Stimulated activated naive CD8-positive, alpha-beta T cell treated with anti-CD3 and anti-CD28 coated beads, Interleukin-15, amount 100 ng/mL, for 72 hours (primary cell): ENCODE measurements at regions not wholly inside any gene's neighbourhood (a gene's known extent, or its start where the extent isn't known, plus 50 kb on each side); places are given as distances from the start of the nearest gene placed in this dataset.
A peak's percentile ranks its signal among the peaks of the same experiment; 100 is the strongest.
"Not testable (repeated sequence)": the region's sequence is repeated elsewhere in the genome, so short reads cannot be mapped to it uniquely, and the experiment has no call there.

Experiments used
- ATAC-seq: fragments of 150-1000 bp; cut with Tn5 transposase; 2 replicates; pipeline ENCODE4 v1.10.0; 2021; ENCODE audit warnings: mild to moderate bottlenecking, moderate library complexity
- DNase-seq, 2 donors: peaks; one replicate each; pipeline ENCODE4 v3.0.0; 2021 to 2022
- H3K27ac Mint-ChIP-seq, 2 donors: one replicate each; pipeline ENCODE4 v1.8.0; 2022; ENCODE audit warnings: mild to moderate bottlenecking in 2 of 2, mixed read lengths in 2 of 2, moderate library complexity in 2 of 2
- H3K27me3 Mint-ChIP-seq: one replicate; pipeline ENCODE4 v1.8.0; 2022; ENCODE audit warnings: mixed read lengths
- H3K4me1 Mint-ChIP-seq: one replicate; pipeline ENCODE4 v1.8.0; 2022; ENCODE audit warnings: mild to moderate bottlenecking, mixed read lengths
- H3K4me3 Mint-ChIP-seq, 2 donors: one replicate each; pipeline ENCODE4 v1.8.0; 2022; ENCODE audit warnings: mild to moderate bottlenecking in 2 of 2, mixed read lengths in 2 of 2, moderate library complexity in 1 of 2
- H3K9me3 Mint-ChIP-seq, 2 donors: one replicate each; pipeline ENCODE4 v1.8.0; 2022; ENCODE audit warnings: mixed read lengths in 2 of 2

DNA sequence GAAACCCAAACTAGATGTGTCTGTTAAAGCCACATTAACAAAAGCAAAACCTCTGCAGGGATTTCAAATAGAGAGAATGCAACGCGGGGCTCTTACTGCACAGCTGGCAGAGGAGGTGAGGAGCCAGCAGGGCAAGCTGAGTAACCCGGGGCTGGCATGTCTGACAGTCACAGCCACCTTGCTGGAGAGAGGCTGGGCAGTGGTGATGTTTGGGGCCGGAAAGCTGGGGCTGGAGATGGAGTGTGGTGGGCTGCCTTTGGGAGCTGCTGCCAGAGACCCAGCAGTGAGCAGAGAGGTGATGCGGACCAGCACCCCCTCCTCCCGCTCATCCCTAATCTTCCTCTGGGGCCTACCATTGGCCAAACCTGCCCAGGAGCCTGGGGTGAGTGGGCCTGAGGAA lies 204.5 kb upstream of the ARL4C start:
- no peak overlapping the region for H3K4me3 Mint-ChIP-seq
- H3K9me3 Mint-ChIP-seq = peaks cover 16 to 36% of the 10 kb centered on the region in 2 donors
- ATAC-seq = no peak
- H3K27ac Mint-ChIP-seq = peak overlapping the region in 1 of 2 donors; percentile 49
- H3K4me1 Mint-ChIP-seq = peaks cover 11% of the 10 kb centered on the region
- H3K27me3 Mint-ChIP-seq = peaks cover 7% of the 10 kb centered on the region
- DNase-seq = no peak

DNA sequence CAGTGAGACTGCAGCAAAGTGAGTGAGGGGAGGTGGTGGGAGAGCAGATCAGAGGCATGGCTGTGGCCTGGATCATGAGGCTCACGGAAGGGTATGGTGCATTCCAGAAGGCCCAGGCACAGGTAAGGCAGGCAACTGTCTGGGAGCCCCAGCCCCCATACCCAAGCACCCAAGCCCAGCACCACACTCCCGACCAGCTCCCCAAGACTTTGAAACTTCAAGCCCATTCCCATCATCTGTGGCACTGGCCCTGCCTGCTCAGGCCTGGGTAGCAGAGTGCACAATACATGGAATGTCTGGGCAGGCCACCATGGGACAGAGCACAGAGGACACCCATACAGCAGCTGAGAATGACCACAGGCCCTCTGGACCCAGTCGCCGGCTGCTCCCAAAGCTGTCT lies 202.6 kb upstream of the ARL4C start:
- Mint-ChIP-seq H3K27me3 (peaks cover 7% of the 10 kb centered on the region), H3K9me3 (peaks cover 17 to 35% of the 10 kb centered on the region in 2 donors), H3K27ac (no peak overlapping the region), H3K4me3 (no peak overlapping the region), H3K4me1 (peaks cover under 1% of the 10 kb centered on the region)
- DNase-seq = no peak
- no peak for ATAC-seq

DNA sequence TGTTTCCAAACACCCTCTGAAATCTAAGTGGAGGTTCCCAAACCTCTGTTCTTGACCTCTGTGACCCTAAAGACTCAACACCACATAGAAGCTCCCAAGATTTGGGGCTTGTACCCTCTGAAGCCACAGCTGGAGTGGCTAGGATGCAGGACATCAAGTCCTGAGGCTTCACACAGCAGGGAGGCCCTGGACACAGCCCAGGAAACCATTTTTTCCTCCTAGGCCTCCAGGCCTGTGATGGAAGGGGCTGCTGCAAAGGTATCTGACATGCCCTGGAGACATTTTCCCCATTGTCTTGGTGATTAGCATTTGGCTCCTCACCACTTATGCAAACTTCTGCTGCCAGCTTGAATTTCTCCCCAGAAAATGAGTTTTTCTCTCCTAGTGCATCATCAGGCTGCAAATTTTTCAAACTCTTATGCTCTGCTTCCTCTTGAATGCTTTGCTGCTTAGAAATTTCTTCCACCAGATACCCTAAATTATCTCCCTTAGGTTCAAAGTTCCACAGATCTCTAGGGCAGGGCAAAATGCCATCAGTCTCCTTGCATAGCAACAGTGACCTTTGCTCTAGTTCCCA lies 200.5 kb upstream of the ARL4C start:
- peaks cover 13% of the 10 kb centered on the region for H3K27me3 Mint-ChIP-seq
- not testable (repeated sequence) for H3K4me3 Mint-ChIP-seq, ATAC-seq, H3K27ac Mint-ChIP-seq, DNase-seq
- H3K9me3 Mint-ChIP-seq = peaks cover 17 to 35% of the 10 kb centered on the region in 2 donors
- H3K4me1 Mint-ChIP-seq = peaks cover 11% of the 10 kb centered on the region

DNA sequence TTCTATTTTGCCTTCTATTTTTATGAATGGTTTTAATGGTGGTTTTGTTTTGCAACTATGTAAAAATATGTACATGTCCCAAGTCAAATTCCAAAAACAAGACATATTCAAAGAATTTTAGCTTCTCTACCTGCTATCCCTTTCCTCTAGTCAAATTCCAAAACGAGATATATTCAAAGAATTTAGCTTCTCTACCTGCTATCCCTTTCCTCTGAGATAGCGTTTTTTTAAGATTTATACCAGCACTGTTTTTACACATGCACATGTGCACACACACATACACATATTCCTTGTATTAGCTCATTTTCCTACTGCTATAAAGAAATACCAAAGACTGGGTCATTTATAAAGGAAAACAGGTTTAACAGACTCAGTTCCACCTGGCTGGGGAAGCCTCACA lies 199.1 kb upstream of the ARL4C start:
- DNase-seq (no peak), ATAC-seq (no peak)
- Mint-ChIP-seq H3K27me3 (peaks cover 21% of the 10 kb centered on the region), H3K4me1 (peaks cover 11% of the 10 kb centered on the region), H3K27ac (no peak overlapping the region), H3K4me3 (no peak overlapping the region), H3K9me3 (peaks cover 17 to 35% of the 10 kb centered on the region in 2 donors)

DNA sequence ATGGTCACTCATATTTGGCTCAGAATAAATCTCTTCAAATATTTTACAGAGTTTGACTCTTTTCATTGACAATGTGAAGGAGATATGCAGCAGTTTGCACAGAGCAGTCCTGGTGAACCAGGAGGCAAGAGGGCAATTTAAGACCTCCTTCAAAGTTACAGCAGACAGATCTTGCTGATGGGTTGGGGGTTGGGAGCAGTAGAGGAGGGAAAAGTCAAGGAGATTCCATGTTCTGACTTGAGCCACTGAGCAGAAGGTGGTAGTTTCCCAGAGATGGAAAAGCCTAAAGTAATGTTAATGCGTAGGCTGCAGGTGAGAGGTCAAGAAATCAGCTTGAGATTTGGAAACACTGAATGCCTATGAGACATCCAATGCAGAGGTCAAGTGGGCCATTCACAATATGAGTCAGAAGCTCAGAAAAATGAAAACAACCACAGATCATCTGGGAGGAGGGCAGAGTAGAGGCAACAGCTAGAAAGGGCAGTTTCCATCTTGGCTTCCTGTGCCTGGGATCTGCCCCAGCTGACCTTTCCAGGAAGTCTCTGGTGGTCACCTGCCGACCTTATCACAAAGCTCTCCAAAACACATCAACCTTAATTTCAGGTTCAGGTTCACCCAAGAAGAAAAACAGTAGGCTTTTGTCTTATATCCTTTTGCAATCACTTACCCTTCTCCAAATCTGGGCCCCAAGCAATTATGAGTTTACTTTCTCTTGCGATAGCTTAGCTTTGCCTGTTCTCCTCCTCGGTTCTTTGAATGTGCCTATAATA lies 197.5 kb upstream of the ARL4C start:
- Mint-ChIP-seq H3K4me3 (no peak overlapping the region), H3K27me3 (peaks cover 22% of the 10 kb centered on the region), H3K4me1 (peaks cover 11% of the 10 kb centered on the region), H3K9me3 (peaks cover 17 to 35% of the 10 kb centered on the region in 2 donors), H3K27ac (no peak overlapping the region)
- no peak for ATAC-seq
- DNase-seq = no peak

DNA sequence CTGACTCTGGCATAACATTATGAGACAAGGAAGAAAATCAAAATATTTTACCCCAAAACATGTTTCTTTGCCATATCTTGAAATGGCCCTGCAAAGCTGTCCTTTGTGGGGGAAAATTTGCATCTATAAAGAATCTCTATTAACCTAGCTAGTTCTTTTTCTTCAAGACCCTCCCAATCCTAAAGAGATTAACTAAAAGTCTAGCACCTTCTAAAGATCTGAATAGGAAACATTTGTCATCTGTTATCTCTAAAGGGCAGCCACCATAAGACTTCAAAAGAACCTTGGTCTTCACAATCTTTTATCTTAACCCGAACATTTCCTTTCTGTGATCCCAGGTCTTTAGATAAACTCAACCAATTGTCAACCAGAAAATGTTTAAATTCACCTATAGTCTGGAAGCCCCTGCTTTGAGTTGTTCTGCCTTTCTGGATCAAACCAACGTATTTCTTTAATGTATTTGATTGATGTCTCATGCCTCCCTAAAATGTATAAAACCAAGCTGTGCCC lies 196.9 kb upstream of the ARL4C start:
- peaks cover 22% of the 10 kb centered on the region for H3K27me3 Mint-ChIP-seq
- DNase-seq, H3K27ac Mint-ChIP-seq, H3K4me3 Mint-ChIP-seq, ATAC-seq: not testable (repeated sequence)
- peaks cover 17 to 28% of the 10 kb centered on the region in 2 donors for H3K9me3 Mint-ChIP-seq
- peaks cover 11% of the 10 kb centered on the region for H3K4me1 Mint-ChIP-seq

DNA sequence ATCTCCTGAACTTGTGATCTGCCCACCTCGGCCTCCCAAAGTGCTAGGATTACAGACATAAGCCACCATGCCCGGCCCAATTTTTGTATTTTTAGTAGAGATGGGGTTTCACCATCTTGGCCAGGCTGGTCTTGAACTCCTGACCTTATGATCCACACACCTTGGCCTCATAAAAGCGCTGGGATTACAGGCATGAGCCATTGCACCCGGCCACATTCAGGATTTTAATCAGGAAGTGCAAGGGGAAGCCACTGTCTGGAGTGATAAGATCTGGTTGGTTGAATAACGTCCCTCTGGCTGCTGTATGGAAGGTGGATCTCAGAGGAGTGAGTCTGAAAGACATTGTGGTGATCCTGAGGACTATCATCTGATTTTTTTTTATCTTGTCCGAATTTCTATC lies 196.3 kb upstream of the ARL4C start:
- H3K27ac Mint-ChIP-seq, DNase-seq, H3K4me3 Mint-ChIP-seq, ATAC-seq: not testable (repeated sequence)
- peaks cover 17 to 22% of the 10 kb centered on the region in 2 donors for H3K9me3 Mint-ChIP-seq
- peaks cover 22% of the 10 kb centered on the region for H3K27me3 Mint-ChIP-seq
- H3K4me1 Mint-ChIP-seq = peaks cover 11% of the 10 kb centered on the region

DNA sequence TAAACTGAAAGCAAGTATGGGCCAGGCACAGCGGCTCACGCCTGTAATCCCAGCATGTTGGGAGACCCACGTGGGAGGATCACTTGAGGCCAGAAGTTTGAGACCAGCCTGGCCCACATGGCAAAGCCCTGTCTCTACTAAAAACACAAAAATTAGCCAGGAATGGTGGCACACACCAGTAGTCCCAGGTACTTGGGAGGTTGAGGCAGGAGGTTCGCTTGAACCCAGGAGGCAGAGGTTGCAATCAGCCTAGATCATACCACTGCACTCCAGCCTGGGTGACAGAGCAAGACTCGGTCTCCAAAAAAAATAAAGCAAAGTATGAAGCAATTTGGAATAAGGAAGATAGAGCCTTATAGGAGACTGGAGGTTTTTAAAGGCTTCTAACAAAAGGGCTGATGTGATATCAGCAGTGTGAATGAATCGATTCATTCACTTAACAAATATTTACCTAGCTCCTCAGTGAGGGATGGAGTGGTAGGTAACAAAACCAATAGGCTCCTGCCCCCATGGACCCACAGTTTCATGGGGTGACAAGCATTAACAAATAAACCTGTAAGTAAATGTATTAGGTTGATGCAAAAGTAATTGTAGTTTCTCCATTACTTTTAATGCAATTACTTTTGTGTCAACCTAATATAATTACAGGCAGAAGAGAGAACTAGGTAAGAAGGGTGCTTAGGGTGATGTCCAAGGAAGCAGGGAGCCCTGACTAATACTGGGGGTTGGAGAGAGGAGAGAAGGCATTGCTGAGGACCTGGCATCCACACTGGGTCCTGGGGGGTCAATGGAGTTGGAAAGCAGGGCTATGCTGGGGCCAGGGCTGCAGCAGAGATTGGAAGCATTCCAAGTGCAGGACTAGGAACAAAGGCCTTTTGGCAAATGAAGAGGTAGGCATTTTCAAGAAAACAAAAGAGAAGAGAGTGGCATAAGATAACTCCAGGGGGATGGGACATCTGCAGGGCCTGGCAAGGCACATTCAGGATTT lies 195.4 kb upstream of the ARL4C start:
- H3K4me3 Mint-ChIP-seq = no peak overlapping the region
- ATAC-seq (no peak), DNase-seq (no peak)
- peaks cover 11 to 14% of the 10 kb centered on the region in 2 donors for H3K9me3 Mint-ChIP-seq
- H3K27ac Mint-ChIP-seq = no peak overlapping the region
- H3K4me1 Mint-ChIP-seq = peaks cover 11% of the 10 kb centered on the region
- peaks cover 22% of the 10 kb centered on the region for H3K27me3 Mint-ChIP-seq

DNA sequence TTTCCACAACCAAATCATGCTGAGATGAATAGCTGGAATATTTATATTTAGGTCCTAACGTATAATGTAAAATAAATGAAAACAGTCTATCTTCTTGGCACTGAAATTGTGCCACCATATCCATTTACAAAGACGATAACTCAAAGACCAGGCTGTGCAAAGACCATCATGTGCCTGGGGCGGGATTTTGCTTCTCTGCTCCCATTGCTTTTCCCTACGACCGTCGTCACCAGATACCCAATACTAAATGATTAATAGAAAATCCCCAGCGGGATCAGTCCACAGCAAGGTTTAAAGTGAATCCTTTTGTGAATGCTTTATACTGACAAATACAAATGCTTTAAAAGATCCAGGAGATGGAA lies 194.3 kb upstream of the ARL4C start:
- Mint-ChIP-seq H3K4me3 (no peak overlapping the region), H3K27ac (no peak overlapping the region), H3K9me3 (peaks cover 2 to 4% of the 10 kb centered on the region in 2 donors), H3K27me3 (peaks cover 22% of the 10 kb centered on the region), H3K4me1 (peaks cover 11% of the 10 kb centered on the region)
- no peak for DNase-seq
- no peak for ATAC-seq

DNA sequence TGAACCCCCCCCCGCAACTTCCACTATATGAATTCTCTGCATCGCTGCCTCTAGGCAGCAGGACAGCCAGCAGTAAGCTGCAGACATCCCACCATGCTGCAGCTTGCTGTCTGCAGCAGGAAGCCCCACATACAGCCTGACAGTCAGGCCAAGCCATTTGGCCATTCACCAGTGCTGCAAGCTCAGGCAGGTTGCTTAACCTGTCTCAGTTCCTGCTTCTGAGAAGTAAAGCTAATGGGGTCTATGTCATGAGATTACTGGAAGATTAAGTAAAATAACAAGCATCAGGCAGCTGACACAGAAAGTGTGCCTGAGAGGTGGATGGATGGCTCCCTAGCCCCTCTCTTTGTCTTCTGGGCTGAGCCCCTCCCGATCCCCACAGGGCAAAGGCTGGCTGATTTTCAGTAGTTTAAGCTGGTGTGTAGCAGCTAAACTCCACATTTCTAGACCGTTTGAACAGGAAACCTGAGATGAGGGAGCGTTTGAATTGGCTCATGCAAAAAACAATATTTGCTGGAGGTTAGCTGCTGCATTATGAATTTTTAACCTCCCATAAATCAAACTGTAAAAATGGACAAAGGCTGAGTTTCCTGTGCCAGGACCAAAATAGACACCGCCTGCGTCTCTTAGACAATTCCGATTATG lies 193.8 kb upstream of the ARL4C start:
- Mint-ChIP-seq H3K9me3 (no peaks in the 10 kb centered on the region), H3K4me1 (peaks cover 11% of the 10 kb centered on the region), H3K27me3 (peaks cover 22% of the 10 kb centered on the region), H3K4me3 (no peak overlapping the region), H3K27ac (no peak overlapping the region)
- no peak for ATAC-seq
- no peak for DNase-seq

DNA sequence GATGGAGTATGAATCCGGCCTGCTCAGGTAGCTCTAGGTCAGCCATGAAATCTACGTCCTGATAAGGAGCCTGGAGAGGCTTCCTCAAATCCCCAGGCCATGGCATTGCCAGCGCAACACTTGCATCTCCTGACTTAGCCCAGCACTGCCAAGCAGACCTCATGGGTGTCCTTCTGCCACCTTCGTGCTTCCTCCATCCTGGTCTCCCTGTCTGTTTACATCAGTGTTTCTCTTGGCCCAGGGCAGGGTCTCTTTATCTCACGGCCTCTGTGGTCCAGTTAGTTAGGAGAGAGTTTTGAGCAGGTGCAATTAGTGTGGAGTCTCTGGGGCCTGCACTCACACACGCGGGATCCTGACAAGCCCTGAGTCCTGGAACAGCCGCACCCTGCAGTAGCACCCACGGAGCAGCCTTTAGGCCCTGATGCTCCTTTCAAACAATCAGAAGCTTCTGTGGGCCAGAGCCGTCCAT lies 193.1 kb upstream of the ARL4C start:
- Mint-ChIP-seq H3K4me3 (no peak overlapping the region), H3K27ac (no peak overlapping the region), H3K27me3 (peaks cover 22% of the 10 kb centered on the region), H3K4me1 (peaks cover 11% of the 10 kb centered on the region), H3K9me3 (no peaks in the 10 kb centered on the region)
- ATAC-seq (no peak), DNase-seq (no peak)

DNA sequence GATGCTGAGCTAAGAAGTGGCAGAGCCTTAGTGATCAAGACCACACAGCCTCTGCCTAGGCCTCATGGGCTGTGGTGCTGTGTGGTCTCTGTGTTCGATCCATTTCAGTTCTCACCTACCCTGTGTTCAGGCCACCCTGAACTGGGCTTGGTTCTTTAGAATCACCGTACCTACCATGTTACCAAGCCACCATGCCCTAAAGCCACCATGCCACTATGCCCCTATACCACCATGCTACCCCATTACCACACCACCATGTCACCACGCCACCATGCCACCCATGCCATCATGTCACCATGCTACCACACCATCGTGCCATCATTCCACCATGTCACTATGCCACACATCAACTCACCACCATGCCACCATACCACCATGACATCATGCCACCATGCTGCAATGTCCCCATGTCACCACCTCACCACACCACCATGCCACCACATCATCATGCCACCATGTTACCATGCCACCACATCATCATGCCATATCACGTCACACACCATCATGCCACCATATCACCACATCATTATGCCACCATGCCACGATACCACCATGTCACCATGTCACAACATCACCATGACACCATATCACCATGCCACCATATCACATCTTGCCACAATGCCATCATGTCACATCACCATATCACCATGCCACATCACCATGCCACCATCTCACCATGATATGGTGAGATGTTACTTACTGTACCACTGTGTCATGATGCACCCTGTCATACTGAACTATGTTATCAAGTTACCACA lies 191.0 kb upstream of the ARL4C start:
- peaks cover 22% of the 10 kb centered on the region for H3K27me3 Mint-ChIP-seq
- no peak overlapping the region for H3K4me3 Mint-ChIP-seq
- H3K27ac Mint-ChIP-seq = no peak overlapping the region
- H3K9me3 Mint-ChIP-seq = peaks cover under 1 to 4% of the 10 kb centered on the region in 2 donors
- no peaks in the 10 kb centered on the region for H3K4me1 Mint-ChIP-seq
- ATAC-seq (no peak), DNase-seq (no peak)

DNA sequence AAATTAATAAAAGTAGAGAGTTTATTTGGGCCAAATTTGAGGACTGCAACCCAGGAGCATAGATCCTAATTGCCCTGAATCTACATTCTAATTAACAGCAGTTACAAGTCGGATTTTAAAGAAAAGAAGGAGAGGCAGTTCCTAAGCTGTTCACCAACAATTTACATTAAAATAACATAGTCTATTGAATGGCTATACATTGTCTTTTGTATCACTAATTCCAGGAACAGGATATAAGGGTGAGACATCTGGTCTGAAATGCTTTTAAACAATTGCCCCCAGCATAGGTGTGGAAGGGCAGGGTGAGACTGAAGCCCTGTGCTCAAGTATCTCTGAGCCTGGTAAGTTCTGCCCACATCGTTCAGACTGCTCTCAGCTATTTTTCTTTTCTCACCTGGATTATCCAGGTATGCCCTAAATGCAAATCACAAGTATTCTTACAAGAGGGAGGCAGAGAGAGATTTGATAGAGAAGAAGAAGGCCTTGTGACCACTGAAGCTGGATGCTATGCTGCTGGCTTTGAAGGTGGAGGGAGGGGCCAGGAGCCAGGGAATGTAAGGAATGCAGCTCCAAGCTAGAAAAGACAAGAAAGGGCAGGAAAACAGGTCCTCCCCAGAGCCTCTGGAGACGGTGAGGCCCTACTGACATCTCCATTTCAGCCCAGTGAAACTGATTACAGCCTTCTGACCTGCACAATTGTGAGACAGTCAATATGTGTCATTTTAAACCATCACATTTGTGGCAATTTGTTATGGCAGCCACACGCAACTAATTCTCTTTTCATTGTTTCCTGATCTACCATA lies 189.4 kb upstream of the ARL4C start:
- Mint-ChIP-seq H3K27ac (no peak overlapping the region), H3K4me1 (no peaks in the 10 kb centered on the region), H3K27me3 (peaks cover 8% of the 10 kb centered on the region), H3K4me3 (no peak overlapping the region), H3K9me3 (peaks cover 5 to 8% of the 10 kb centered on the region in 2 donors)
- no peak for ATAC-seq
- no peak for DNase-seq

DNA sequence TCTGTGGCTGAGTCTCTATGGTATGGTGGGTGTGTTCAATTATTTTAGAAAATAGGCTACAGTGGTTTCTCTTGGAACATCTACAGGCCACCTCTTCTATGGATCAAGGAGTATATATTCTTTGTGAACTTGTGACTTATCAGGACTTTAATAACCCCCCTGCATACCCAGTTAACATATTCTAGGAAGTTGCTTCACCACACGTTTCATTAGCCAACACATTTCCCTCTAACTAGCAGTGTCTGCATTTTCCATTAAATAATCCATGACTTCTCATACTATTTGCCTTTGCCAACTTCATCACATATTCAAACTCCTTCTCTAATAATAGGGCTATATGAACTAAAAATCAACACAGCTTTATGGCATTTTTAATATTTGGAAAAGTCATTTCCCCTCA lies 187.6 kb upstream of the ARL4C start:
- Mint-ChIP-seq H3K27me3 (no peaks in the 10 kb centered on the region), H3K9me3 (peaks cover 5 to 8% of the 10 kb centered on the region in 2 donors)

More for the DNA sequence above, 187.6 kb upstream of the ARL4C start:
- no peak overlapping the region for H3K4me3 Mint-ChIP-seq
- no peak overlapping the region for H3K27ac Mint-ChIP-seq
- ATAC-seq (no peak), DNase-seq (no peak)
- H3K4me1 Mint-ChIP-seq = no peaks in the 10 kb centered on the region
